ENCODE measurements at regions not wholly inside any gene's neighbourhood (a gene's known extent, or its start where the extent isn't known, plus 50 kb on each side); places are given as distances from the start of the nearest gene placed in this dataset.
"Not testable (repeated sequence)": the region's sequence is repeated elsewhere in the genome, so short reads cannot be mapped to it uniquely, and the experiment has no call there.

DNA sequence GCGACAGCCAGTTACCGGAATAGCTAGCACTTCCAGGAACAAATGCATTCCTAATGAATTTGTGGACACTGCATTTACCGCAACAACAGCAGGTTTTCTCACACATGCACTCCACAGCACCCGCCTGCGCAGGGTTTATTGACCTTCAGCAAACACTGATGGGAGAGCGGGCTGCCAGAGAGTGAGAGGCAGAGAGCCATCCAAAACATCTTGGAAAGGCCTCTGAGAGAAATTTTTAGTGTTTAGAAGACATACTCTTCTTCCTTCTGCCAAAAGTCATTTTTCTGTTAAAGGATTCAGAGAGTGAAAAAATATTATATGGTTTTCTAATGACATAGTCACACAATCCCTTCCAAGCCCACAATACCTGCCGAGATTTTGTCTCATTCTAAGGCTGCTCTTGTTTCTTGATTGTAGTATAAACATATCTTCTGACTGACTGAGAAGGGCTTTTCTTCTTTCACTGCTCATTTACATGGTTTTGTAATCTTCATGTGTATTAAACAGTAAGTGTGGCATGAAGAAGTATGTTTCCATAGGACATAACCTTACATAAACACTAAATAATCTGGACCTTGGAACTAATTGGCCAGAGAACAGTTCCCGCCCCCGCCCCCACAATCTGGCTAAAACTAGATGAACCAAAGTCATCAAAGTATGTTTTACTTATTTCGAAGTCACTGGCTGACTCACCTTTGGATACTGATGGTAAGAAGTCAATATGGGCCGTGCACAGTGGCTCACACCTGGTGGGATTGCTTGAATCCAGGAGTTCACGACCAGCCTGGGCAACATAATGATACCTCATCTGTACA is 432.5 kb upstream of the MEF2C start:
- DNase-seq: peak; percentile 50

- DNase-seq: no peak
These were observed 431.0 kb upstream of the MEF2C start for GRCh38 chr5:89313804-89314588.

DNA sequence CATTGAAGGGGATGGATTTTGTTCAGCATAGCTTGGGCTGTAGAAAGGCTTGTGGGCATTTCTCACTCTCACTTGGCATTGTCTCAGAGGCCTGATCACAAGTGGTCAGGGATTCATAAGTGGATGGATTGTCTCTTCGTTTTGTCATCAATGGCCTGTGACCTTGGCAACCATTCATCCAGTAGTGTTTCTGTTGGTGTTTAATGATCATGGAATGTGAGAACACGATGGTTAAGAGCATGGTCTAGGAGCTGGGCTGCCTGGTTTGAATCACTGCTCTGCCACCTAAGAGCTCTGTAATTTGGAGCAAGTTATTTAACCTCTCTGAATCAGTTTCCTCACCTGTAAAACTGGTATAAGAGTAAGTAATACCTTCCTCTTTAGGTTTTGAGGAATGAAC is 430.1 kb upstream of the MEF2C start:
- no peak for DNase-seq

GRCh38 chr5:89309268-89309667 is 426.3 kb upstream of the MEF2C start:
- DNase-seq: no peak

- DNase-seq: no peak
These were observed 425.6 kb upstream of the MEF2C start for GRCh38 chr5:89308606-89309040.

GRCh38 chr5:89307972-89308371 is 425.0 kb upstream of the MEF2C start:
- no peak for DNase-seq

GRCh38 chr5:89307141-89307540 is 424.2 kb upstream of the MEF2C start:
- DNase-seq: not testable (repeated sequence)

DNA sequence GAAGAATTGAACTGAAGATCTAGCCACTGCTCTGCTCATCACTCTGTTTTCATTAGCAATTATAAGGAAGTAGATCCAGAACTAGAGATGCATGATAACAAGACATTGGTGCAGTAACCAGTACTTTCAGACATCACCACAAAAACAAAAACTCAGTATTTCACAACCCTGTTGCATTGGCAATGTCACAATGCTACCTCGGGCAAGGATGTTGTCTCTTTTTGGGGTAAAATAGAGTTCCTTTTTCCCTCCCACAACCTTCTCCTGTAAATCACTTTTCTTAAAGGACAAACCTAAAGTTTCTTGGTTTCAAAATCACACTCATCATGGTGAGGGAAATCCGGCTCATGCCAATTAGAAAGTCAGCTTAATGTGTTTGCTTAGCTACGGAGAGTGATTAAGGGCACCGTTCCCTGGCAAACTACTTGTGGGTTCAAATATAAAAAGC is 420.1 kb upstream of the MEF2C start:
- no peak for DNase-seq

DNA sequence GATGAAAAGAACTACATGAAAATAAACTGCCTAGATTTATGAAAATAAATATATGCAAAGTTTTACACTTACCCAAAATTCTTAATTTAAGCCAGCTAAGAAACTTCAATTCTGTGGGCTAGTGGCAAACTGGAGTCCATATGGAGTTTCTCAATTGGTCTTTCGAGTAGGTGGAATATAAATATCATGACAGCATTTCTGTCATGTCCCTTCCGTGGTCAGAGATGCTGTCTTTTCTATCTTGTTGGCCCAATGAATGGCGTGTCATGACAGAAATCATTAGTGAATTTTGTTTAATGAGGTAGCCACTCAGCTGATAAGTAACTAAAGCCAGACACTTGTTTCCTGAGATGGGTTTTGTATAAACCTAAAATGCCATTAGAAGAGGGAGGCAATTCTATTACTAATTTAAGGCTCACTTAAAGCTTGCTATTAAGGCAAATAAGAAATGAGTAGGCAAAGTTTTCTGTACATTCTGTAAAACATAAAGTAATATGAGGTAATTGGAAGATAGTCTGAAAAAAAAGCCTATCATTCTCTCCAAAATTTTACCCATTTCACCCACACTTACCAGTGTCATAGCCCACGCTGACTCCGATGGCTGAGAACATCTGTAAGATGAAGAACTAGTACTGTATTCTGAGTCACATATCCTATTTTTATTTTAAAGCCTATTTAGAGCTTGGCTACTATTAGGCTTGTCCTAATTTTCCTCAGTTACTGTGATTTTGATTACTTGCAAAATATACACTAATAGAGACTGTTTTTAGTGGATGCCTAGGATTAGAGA is 419.3 kb upstream of the MEF2C start:
- DNase-seq: no peak

GRCh38 chr5:89301321-89302025 is 418.5 kb upstream of the MEF2C start:
- no peak for DNase-seq

- DNase-seq: no peak
These were observed 417.5 kb upstream of the MEF2C start for GRCh38 chr5:89300426-89300970.

- DNase-seq: no peak
These were observed 417.0 kb upstream of the MEF2C start for GRCh38 chr5:89299998-89300397.

DNA sequence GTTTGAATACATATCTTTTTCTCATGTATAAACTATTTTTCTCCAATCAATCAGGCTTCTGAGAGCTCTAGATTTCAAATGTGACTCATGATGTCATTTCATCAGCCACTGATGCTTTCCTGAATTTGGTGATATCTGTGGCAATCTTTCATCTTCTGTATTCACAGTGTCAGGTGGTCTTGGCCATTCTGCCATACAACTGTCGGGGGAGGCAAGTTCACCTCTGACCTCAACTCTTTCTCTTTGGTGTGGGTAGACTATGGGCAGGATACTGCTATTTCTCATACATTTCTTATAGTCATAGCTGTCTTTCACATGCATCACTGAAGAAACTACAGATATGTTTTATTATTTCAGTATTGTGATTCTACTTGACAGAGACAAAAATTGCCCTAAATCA is 414.1 kb upstream of the MEF2C start:
- DNase-seq: no peak

GRCh38 chr5:89293810-89294209 is 410.8 kb upstream of the MEF2C start:
- DNase-seq: no peak

DNA sequence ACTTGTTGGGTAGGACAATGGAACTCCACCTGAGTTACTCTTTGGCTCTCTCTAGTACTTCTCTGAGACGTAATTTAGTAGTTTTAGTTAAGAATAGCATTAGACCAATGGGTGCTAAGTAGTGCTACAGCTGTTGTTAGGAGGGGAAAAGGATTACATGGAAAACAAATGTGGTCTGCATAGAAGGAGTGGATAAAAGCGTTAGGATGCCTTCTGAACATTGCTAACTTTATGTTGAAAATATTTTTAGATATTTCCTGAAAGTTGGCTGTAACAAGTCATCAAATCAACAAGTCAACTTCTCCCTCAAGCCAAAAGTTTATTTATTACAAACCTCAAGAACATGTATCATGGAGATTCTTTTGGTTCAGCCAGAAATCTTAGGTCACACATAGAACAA is 409.5 kb upstream of the MEF2C start:
- DNase-seq: no peak

- DNase-seq: no peak
These were observed 406.6 kb upstream of the MEF2C start for GRCh38 chr5:89289604-89290003.

- DNase-seq: no peak
These were observed 405.0 kb upstream of the MEF2C start for GRCh38 chr5:89287964-89288363.

GRCh38 chr5:89286320-89286719 is 403.3 kb upstream of the MEF2C start:
- no peak for DNase-seq

- no peak for DNase-seq
These were observed 400.9 kb upstream of the MEF2C start for GRCh38 chr5:89283728-89284493.

DNA sequence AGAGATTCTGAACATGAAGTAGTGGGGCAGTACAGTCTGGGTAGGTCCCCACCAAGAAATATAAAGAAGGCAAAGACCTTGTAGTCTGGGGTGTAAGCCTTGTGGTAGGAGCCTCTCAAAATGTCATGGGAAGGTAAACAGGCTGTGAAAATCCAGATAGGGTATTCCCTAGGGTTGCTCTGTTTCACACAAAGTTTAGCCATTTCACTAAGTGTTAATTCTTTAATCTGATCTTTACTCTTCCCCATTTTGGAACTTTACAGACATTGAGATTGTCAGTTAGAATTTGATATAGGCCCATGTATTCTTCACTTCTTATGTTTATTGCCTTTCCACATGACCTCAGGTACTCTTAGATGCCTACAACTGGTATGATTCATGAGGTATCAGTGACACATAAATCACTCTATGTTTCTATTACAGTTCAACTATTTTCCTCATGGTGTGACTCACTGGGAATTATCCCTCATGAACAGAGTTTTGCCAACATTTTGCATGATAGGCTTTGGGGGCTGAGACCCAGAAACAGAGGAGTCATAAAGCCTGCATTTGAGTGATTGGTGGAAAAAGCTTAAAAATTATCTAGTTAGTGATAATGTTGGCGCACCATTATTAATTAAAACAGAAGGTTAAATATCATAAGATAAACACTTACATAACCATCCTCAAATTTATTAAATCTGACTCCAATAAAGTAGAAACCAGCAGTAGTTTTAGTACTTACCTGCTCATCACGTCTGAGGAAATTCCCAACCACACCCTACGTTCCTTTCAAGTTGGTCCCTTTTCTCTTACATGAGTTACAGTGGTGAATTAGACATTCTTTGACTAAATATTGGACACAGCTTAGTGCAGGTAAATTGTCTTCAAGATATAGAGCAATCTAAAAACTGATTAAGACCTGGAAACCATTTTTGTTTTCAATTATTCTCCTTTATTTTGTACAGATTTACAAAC is 399.8 kb upstream of the MEF2C start:
- no peak for DNase-seq
